Natural killer cell (primary cell): ENCODE measurements at regions not wholly inside any gene's neighbourhood (a gene's known extent, or its start where the extent isn't known, plus 50 kb on each side); places are given as distances from the start of the nearest gene placed in this dataset.

Experiments used
- ATAC-seq, 3 donors: fragments of 150-1000 bp in 2 of 3; fragments of 200-7000 bp in 1 of 3; cut with Tn5 transposase; 1 replicate in 1 of 3; 2 replicates in 2 of 3; pipeline ENCODE4 v1.10.0; 2021; ENCODE audit warnings: mild to moderate bottlenecking in 2 of 3, moderate library complexity in 2 of 3
- DNase-seq, 2 donors: peaks; one replicate each; pipeline versions ENCODE4 v3.0.0 to v3.0.0-alpha.2; 2013 to 2021; ENCODE audit warnings: mixed read lengths in 1 of 2
- H3K27ac ChIP-seq: one replicate; pipeline ENCODE4 v1.5.1; 2013; ENCODE audit warnings: mild to moderate bottlenecking, low read length
- H3K27me3 ChIP-seq: one replicate; pipeline ENCODE4 v1.6.1; 2013; ENCODE audit warnings: low read length; ENCODE audit not compliant: control insufficient read depth, insufficient read depth
- H3K36me3 ChIP-seq: one replicate; pipeline ENCODE4 v1.6.1; 2013; ENCODE audit warnings: low read length; ENCODE audit not compliant: control insufficient read depth, insufficient read depth
- H3K4me1 ChIP-seq: one replicate; pipeline ENCODE4 v1.6.1; 2013; ENCODE audit warnings: low read length; ENCODE audit not compliant: control insufficient read depth, insufficient read depth
- H3K4me3 ChIP-seq: one replicate; pipeline ENCODE4 v1.5.1; 2013; ENCODE audit warnings: low read length
- H3K9me3 ChIP-seq: one replicate; pipeline ENCODE4 v1.6.1; 2013; ENCODE audit warnings: low read length; ENCODE audit not compliant: control insufficient read depth, insufficient read depth
- H3K27ac Mint-ChIP-seq, 2 donors: one replicate each; pipeline ENCODE4 v1.8.0; 2022; ENCODE audit warnings: mild to moderate bottlenecking in 2 of 2, mixed read lengths in 2 of 2, moderate library complexity in 1 of 2
- H3K27me3 Mint-ChIP-seq, 2 donors: one replicate each; pipeline ENCODE4 v1.8.0; 2022; ENCODE audit warnings: low read depth in 2 of 2, mixed read lengths in 2 of 2
- H3K36me3 Mint-ChIP-seq: one replicate; pipeline ENCODE4 v1.8.0; 2022; ENCODE audit warnings: mixed read lengths
- H3K4me1 Mint-ChIP-seq, 2 donors: one replicate each; pipeline ENCODE4 v1.8.0; 2022; ENCODE audit warnings: mixed read lengths in 2 of 2
- H3K4me3 Mint-ChIP-seq: one replicate; pipeline ENCODE4 v1.8.0; 2022; ENCODE audit warnings: mild to moderate bottlenecking, moderate library complexity, mixed read lengths
- H3K9me3 Mint-ChIP-seq, 2 donors: one replicate each; pipeline ENCODE4 v1.8.0; 2022; ENCODE audit warnings: mixed read lengths in 2 of 2
- CTCF ChIP-seq: fragments of 200-600 bp; IDR thresholded peaks from one replicate; pipeline ENCODE4 v1.8.0; 2022; ENCODE audit warnings: antibody characterized with exemption
- WGBS: methylation state at CpG from one replicate; pipeline ENCODE4 v1.1.7; 2013; ENCODE audit warnings: missing lambda C conversion rate; ENCODE audit not compliant: insufficient coverage; 5-methylcytosine and 5-hydroxymethylcytosine counted together
- intact Hi-C: fragments of 100-400 bp; cut with micrococcal nuclease; formaldehyde crosslinking; loops from one replicate; pipeline ENCODE4 v1.14.2; 2022

DNA sequence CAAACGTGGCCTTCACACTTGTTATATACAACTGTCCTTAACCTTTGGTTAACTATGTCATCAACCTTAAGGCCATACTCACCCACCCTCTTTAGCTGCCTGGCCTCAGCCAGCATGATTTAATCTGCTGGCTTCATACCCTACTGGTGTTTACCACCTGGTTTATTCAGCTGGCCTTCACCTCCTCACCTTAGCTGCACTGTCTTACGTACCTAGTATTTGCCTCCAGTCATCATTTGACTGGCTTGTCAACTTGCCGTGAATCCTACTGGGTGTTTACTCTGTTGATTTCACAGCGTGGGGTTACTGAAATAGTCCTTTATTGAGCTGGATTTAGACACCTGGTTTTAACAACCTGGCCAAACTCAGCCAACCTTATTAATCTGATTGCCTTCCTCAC is 102.8 kb downstream of the IL12A start:
- peaks cover 0 to 11% of the 10 kb centered on the region in 2 donors for H3K9me3 Mint-ChIP-seq
- Histone ChIP-seq H3K4me1 (no peaks in the 10 kb centered on the region), H3K27me3 (no peaks in the 10 kb centered on the region), H3K9me3 (no peaks in the 10 kb centered on the region), H3K27ac (no peak overlapping the region), H3K4me3 (no peak overlapping the region), H3K36me3 (no peaks in the 10 kb centered on the region)
- WGBS, result 90% methylated on average over 4 of the region's 4 CpGs
- no peak overlapping the region for H3K4me3 Mint-ChIP-seq
- no peak for DNase-seq
- no peak for ATAC-seq
- no peak overlapping the region for H3K27ac Mint-ChIP-seq
- no peaks in the 10 kb centered on the region for H3K36me3 Mint-ChIP-seq
- TF ChIP-seq CTCF, result no peak
- intact Hi-C loops, result no loop called here
- no peaks in the 10 kb centered on the region for H3K27me3 Mint-ChIP-seq
- no peaks in the 10 kb centered on the region for H3K4me1 Mint-ChIP-seq

DNA sequence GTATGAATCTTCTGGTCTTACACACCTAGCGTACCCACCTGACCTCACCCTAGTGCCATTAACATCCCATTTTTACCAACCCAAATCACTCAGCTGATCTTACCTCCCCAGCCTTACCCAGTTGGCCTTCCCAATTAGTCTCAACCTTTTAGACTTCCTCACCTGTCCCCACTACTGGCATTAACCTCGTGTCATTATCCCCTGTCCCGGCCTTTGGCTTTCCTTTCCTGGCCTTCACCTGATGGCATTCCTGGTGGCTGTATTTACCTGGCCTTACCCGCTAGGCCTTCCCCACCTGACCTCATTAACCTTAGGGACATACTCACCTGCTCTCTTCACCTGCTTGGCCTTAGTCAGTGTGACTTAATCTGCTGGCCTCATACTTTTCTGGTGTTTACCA is 104.1 kb downstream of the IL12A start:
- Histone ChIP-seq H3K27me3 (no peaks in the 10 kb centered on the region), H3K9me3 (no peaks in the 10 kb centered on the region), H3K4me1 (no peaks in the 10 kb centered on the region), H3K4me3 (no peak overlapping the region), H3K27ac (no peak overlapping the region), H3K36me3 (no peaks in the 10 kb centered on the region)
- DNase-seq (no peak), ATAC-seq (no peak)
- H3K36me3 Mint-ChIP-seq, result no peaks in the 10 kb centered on the region
- no peak overlapping the region for H3K4me3 Mint-ChIP-seq
- intact Hi-C loops, result no loop called here
- H3K4me1 Mint-ChIP-seq, result no peaks in the 10 kb centered on the region
- TF ChIP-seq CTCF, result no peak
- peaks cover 0 to 11% of the 10 kb centered on the region in 2 donors for H3K9me3 Mint-ChIP-seq
- WGBS, result 94% methylated on average over 4 of the region's 4 CpGs
- H3K27me3 Mint-ChIP-seq, result no peaks in the 10 kb centered on the region
- H3K27ac Mint-ChIP-seq, result no peak overlapping the region

GRCh38 chr3:160094562-160094961 is 105.9 kb downstream of the IL12A start:
- 95% methylated on average over 4 of the region's 4 CpGs for WGBS
- intact Hi-C loops, result no loop called here
- Mint-ChIP-seq H3K9me3 (no peaks in the 10 kb centered on the region), H3K4me3 (no peak overlapping the region), H3K36me3 (no peaks in the 10 kb centered on the region), H3K27me3 (no peaks in the 10 kb centered on the region), H3K4me1 (no peaks in the 10 kb centered on the region), H3K27ac (no peak overlapping the region)
- Histone ChIP-seq H3K4me1 (no peaks in the 10 kb centered on the region), H3K27ac (no peak overlapping the region), H3K36me3 (no peaks in the 10 kb centered on the region), H3K4me3 (no peak overlapping the region), H3K27me3 (no peaks in the 10 kb centered on the region), H3K9me3 (no peaks in the 10 kb centered on the region)
- no peak for DNase-seq
- no peak for TF ChIP-seq CTCF
- ATAC-seq, result no peak

DNA sequence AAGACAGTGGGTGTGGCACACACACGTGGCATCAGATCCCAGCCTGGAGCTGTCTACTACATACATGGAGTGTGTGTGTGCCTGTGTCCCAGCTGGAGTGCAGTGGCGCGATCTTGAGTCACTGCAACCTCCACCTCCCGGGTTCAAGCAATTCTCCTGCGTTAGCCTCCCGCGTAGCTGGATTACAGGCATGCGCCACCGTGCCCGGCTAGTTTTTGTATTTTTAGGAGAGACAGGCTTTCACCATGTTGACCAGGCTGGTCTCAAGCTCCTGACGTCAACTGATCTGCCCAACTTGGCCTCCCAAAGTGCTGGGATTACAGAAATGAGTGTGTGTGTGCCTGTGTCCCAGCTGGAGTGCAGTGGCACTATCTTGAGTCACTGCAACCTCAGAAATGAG is 108.8 kb downstream of the IL12A start:
- H3K27me3 Mint-ChIP-seq, result peaks cover 8 to 11% of the 10 kb centered on the region in 2 donors
- 97% methylated on average over 11 of the region's 11 CpGs for WGBS
- H3K27ac Mint-ChIP-seq, result no peak overlapping the region
- H3K4me3 ChIP-seq, result no peak overlapping the region
- no peaks in the 10 kb centered on the region for H3K4me1 ChIP-seq
- TF ChIP-seq CTCF, result no peak
- H3K36me3 Mint-ChIP-seq, result no peaks in the 10 kb centered on the region
- DNase-seq, result no peak
- H3K36me3 ChIP-seq, result no peaks in the 10 kb centered on the region
- no peaks in the 10 kb centered on the region for H3K9me3 ChIP-seq
- no peaks in the 10 kb centered on the region for H3K9me3 Mint-ChIP-seq
- H3K4me3 Mint-ChIP-seq, result no peak overlapping the region
- no peak overlapping the region for H3K27ac ChIP-seq
- ATAC-seq, result no peak
- intact Hi-C loops, result no loop called here
- H3K4me1 Mint-ChIP-seq, result no peaks in the 10 kb centered on the region
- H3K27me3 ChIP-seq, result no peaks in the 10 kb centered on the region
